NCI-H2029 treated with DMSO at 0.1 percent for 48 hours (cell line): ENCODE measurements at regions not wholly inside any gene's neighbourhood (a gene's known extent, or its start where the extent isn't known, plus 50 kb on each side); places are given as distances from the start of the nearest gene placed in this dataset.

Experiments used
- DNase-seq: peaks from one replicate; lab custom pipeline; 2025; lab: John Stamatoyannopoulos, UW

DNA sequence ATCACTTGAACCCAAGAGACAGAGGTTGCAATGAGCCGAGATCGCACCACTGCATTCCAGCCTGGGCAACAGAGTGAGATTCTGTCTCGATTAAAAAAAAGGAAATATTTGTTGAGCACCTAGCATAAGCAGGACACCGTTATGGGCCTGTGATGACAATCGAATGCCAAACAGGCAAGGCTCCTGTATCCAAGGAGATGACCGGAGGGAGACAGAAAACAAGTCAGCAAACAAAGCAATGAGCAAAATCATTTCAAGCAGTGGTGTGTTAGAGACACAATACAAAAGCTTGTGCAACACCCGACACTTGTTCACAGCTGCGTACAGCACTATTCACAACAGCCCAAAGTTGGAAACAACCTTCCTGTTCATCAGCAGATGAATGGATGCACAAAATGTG is 87.1 kb upstream of the CPEB4 start:
- DNase-seq, result no peak

DNA sequence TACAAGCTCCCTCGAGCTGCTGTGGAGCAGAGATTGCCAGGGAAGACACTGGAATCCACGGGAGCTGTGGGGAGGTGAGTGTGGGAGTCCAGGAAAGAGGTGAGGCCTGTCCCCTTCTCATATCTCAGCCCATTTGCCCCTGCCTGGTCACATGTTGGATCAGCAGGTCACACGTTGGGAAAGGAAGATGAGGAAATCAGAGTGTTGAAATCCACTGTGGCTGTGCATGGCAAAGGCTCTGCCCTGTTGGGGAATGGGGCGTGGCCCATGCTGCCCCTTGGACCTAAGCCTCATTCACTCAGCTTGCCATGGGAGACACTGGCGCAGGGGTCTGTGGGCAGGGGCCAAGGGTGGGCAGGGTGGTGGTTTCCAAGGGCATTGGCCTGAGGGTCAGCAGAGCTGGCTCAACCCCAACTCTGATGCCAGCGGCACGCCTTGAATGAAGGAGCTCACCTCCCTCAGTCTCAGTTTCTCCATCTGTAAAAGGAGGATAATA is 85.4 kb upstream of the CPEB4 start:
- no peak for DNase-seq

DNA sequence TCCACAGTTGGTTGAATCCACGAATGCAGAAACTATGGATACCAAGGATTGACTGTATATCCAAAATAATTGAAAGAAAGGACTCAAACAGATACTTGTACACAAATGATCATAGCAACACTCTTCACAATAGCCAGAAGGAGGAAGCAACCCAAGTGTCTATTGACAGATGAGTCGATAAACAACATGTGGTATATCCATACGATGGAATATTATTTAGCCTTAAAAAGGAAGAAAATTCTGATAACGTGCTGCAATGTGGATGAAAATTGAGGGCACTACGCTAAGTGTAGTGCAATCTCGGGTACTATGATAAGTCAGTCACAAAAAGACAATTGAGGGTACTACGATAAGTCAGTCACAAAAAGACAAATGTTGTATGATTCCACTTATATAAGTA is 83.6 kb upstream of the CPEB4 start:
- DNase-seq, result no peak

DNA sequence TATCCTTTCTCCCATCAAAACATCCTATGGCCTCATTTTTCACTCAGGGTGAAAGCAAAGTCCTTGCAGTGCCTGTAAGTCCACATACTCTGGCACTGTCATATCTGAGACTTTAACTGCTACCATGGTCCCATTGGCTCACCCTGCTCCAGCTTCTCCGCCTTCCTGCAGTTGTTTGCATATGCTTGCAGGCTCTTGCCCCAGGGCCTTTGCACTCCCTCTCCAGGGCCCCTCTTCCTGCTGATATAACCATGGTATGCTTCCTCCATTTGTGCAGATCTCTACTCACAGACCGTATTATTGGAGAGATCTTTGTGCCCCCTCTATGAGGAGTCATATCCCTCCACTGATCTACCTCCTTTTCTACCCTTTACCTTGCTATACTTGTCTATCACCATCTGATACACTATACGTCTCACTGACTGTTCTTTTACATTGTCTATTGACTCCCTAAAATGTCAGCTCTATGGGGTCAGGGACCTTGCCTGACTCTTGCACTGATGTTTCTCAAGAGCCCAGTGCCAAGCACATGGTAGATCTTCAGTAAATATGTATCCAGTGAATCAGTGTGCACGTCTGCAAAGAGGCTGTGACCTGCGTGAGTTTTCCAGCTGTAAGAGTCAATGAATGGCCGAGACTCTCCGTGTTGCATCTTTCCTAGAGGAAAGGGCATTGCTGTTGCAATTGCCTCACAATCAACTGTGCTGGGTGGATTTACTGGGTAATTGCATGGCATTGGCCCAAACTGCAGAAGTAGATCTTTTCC is 81.7 kb upstream of the CPEB4 start:
- DNase-seq, result no peak

DNA sequence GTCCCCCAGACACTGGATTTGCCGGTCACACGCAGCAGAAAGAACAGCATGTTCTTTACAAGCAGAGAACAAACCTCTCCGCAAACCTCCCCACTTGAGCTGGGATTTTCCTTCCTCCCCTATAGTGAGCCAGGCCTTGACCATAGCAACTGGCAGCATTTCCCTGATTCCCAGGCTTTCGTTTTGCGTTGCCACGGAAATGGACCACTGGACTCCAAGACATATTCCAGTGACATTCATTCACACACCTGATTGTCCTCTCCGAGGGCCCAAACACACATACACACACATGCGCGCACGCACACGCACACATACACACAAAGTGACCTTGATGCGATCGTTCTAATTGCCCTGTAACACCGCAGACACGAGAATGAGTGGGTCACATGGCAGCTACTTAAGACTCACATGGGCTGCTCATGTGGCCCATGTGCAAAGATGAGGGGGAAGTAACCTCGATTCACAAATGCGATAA is 80.9 kb upstream of the CPEB4 start:
- DNase-seq, result no peak

DNA sequence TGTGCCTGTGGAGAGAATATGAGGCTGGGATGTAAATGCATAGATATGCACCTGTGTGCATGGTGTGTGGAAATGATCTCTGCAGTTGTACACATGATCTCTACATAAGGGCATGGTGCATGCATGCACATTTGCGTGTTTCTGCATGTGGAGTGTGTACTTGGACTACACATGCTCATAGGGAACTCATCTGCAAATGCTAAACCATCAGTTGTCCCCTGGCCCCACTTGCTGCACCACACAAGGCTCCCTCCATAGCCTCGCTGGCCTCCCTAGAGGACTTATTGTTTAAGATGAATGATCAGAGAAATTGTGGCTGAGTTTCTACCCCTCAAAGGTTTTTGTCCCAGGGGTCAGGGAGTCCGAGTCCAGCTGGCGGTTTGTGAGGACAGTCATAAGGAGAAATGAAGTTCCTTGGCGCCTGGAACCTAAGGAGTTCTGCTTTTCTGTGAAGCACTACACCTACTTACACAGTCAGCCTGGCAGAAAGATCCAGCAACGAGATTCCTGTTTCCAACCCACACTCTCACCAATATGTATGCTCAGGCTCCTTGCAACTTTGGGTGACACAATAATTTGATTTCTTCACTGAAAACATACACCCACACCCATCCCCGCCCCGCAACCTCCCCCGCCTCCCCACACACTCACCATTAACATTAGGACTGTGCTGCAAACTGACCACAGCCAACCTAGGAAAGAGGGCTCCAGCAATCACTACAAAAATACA is 79.9 kb upstream of the CPEB4 start:
- no peak for DNase-seq

DNA sequence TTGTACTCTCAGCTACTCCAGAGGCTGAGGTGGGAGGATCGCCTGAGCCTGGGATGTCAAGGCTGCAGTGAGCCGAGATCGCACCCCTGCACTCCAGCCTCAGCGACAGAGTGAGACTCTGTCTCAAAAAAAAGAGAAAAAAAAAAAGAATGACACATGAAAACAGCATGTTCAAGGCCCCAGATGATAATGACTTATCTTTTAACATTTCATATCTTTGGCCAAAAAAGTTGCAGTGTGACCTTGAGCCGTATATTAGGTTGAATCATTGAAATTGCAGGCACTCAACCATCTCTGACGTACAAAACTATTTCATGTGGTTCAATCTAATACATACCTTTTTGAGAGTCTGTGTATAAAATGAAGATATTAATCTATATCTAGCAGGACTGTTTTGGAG is 79.1 kb upstream of the CPEB4 start:
- DNase-seq, result no peak

DNA sequence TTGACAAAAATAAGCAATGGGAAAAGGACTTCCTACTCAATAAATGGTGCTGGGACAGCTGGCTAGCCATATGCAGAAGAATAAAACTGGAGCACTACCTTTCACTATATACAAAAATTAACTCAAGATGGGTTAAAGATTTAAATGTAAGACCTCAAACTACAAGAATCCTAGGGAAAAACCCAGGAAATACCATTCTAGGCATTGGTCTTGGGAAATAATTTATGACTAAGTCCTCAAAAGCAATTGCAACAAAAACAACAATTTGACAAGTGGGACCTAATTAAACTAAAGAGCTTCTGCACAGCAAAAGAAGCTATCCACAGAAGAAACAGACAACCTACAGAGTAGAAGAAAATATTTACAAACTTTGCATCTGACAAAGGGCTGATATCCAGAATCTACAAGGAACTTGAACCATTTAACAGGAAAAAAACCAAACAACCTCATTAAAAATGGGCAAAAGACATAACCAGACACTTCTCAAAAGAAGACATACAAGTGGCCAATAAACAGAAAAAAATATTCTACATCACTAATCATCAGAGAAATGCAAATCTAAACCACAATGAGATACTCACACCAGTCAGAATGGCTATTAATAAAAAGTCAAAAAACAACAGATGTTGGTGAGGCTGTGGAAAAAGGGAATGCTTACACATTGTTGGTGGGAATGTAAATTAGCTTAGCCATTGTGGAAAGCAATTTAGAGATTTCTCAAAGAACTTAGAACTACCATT is 75.2 kb upstream of the CPEB4 start:
- no peak for DNase-seq

DNA sequence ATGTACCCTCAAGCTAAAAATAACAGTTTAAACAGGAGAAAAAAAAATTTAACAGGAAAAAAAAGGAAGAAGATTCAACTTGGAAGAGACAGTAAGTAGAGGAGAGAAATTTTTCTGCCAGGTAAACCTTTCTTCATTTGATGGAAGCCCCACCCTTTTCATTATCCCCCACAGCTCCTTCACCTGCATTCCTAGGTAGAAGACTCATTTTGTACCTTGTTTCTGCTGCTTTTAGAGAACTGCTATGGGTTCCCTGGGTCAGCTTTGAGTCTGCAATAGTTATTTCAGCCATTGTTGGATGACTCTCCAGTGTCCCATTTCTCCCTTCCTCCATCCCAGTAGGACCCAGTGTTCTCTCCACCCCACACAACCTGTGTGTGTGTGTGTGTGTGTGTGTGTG is 74.1 kb upstream of the CPEB4 start:
- no peak for DNase-seq

DNA sequence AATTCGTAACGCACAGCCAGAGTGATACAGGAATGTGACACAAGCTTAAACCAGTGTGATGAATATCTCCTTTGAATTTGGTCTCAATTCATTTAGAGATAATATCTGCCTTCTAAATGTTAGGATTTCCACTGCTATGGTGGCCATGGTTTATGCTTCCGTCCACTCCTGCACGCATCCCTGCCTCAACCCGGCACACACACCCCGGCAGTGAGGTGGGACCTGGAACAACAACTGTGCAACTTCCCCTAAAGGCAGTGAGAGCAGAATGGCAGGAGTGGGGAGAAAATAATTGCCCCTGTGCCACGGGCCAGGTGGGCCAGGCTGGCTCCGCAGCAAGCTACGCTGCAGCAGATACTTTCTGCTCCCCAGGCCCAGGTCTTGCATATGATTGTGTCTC is 72.6 kb upstream of the CPEB4 start:
- no peak for DNase-seq

DNA sequence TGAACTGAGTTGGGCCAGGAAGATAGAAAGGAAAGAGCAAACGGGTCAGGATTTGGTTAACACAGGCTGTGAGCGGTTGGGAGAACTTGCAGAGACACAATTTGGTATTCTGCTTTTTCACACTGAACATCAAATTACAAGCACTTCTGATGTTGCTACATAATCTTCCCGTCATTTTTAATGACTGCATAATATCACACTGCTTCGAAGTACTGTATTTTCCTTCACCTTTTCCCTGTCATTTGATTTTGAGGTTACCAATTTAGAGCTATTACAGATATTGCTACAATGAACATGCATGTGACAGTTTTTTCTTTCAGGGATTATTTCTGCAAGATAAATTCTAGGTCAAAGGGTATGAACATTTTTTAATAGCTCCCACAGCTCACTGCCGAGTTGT is 71.4 kb upstream of the CPEB4 start:
- no peak for DNase-seq

DNA sequence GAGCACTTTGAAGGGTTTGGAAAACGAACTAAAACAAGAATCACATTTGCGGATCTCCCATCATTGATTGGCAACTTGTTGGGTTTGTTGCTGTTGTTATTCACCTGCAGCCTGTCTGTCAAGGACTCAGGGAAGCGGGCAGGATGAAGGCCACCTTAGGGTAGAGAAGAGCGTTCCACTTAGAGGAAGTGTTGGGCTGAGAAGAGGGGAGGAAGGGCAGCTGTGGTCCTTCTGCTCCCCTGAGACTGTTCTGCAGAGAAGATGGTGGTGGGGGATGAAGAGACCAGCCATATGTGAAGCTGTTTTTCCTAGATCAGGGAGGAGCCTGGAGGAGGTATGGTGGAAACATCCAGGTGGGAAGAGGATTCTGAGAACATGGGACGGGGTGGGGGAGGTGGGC is 70.6 kb upstream of the CPEB4 start:
- DNase-seq, result no peak

DNA sequence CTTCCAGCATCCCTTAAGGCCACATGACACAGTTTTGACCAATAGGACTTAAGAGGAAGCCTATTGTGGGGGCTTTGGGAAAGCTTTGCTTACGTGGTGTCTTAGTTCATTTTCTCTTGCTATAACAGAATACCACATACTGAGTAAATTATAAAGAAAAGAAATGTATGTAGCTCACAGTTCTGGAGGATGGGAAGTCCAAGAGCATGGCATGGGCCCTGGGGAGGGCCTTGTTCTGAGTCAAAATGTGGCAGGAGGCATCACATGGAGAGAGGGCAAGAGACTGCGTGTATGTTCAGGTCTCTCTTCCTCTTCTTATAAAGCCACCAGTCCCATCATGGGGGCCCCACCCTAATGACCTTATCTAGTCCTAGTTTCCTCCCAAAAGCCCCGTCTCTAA is 68.6 kb upstream of the CPEB4 start:
- no peak for DNase-seq

DNA sequence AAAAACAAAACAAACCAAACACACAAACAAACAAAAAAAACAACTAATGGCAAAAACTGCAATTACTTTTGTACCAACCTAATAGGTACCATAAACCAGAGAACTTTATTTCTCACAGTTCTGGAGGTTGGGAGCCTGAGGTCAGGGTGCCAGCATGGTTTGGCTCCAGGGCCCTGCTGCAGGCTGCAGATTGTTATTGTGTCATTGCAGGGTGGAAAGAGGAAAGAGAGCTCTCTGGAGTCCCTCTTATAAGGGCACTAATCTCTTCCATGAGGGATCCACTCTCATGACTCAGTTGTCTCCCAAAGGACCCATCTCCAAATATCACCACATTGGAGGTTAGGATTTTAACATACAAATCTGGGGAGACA is 64.9 kb upstream of the CPEB4 start:
- DNase-seq, result no peak

DNA sequence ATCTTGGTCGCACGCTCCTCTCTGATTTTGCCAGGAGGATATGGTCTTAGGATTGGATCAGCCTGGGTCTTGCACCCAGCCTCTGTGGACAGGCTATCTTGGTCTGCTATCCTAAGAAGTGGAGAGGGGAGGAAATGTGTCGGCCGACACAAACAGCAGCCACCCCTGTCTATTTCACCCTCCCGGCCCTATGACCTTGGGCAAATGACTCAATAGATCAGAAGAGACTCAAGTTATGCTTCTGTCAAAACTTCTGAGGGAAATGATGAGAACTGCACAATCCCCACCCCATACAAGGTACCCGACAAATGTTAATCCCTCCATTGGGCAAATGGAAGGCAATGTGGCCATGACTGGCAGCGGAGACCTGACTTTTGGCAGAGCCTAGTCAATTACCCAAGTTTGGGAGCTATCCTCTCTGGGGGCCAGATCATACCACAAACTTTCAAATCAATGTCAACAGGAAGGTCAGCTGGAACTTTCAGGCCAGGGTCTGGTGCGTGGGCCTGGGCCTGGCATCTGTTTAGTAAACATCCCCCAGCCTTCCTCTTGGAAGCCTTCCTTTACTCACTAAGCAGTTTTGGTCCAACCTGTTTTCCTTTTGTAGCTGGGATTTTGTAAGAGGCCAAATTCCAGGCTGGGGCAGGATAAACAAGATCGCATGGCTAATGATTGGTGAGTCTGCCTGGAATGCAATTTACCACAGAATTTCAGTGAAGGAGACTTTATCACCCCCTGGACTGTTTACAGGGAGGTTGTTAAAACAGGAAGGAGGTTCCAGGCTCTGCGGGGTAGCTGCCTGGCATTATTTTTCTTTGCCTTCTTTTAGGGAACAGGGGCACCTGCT is 64.2 kb upstream of the CPEB4 start:
- no peak for DNase-seq

DNA sequence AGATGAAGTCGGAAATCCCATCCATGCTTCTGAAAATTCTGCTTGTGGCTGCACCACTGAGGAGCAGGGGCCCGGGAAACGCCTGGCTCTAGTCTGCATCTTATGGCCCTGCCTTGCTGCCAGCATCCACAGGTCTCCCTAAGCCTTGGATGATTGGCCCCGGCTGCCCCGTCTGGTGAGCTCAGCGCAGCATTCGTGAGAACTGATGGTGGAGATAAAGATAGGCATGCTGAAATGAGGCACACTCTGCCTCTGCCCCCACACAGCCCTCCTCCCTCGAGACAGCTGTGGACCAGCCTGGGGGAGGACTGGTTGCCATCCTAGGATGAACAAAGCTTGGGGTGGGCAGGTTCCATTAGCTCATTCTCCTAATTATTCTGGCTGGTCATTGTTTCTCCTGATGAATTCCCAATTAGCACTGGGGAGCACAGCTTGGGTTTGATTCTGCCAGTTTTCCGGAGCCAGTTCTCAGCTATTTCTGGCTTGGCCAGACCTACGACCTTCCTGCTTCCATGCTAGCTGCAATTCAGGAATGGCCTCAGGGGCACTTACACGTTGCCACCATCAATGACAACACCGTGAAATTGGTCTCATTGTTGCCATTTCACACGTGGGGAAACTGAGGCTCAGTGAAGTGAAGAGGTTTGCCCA is 62.8 kb upstream of the CPEB4 start:
- no peak for DNase-seq

DNA sequence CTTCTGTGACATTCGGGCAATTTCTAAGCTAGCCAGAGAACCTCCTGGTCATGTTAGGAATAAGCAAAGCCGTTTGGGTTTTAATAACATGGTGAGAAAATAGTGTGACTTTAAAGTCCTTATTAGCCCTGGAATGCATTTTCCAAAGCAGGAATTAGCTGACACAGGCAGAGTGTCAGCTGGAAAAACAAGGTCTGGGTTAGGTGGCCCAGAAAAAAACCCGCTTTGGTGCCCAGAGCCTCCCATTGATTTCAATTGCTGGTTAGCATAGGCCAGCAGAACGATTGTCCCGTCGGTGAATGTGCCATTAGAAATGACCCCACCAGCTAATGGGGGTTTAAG is 62.1 kb upstream of the CPEB4 start:
- no peak for DNase-seq

DNA sequence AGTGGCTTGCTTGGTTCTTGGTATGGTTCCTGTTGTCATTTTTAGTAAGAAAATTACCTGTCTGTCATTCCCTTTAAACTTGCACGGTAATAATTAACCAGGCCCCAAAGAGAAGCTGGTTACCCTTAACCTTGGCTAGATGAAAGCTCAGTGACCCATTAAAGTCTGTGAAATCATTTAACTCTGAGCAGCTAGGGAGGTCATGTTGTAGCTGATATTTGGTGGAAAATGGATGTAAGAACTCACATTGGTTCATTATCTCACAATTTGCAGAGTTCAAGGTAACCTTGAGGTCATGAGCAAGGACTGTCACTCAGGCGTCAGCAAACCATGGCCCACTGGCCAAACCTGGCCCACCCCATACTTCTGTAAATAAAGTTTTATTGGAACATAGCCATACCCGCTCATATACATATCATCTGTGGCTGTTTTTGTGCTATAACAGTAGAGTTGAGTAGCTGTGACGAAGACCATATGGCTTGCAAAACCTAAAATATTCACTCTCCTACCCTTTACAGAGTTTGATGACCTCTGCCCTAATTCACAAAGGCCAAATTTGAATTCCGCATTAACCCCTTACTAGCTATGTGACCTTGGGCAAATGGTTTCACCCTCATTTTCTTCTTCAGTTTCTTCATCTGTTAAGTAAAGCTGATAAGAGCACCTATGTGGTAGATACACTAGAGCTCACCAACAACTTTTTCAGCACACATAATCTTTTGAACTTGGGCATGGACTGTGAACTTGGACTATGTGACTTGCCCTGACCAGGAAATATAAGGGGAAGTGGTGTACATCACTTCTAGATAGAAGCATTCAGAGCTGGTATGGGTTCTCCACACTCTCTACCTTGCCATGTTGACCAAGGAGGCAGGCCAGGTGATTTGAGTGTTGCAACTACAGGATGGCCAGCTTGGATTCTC is 61.5 kb upstream of the CPEB4 start:
- no peak for DNase-seq

DNA sequence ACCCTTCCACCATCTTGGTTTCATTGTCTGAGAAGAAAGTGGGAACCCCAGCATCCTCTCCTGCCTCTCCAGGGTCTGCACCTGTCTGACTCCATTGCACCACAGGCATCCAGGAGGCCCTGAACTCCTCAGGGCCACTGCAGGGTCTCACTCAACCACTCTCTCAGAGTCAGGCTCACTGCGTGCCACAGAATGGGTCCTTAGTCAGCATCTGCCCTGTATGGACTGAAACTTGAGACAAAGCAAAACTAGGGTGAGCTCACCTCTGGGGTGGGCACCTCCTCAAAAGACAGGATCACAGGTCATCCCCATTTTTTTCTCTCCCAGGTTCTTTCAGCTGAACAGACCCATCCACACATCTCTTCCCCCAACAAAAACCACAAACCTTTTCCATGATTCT is 59.2 kb upstream of the CPEB4 start:
- DNase-seq, result no peak

DNA sequence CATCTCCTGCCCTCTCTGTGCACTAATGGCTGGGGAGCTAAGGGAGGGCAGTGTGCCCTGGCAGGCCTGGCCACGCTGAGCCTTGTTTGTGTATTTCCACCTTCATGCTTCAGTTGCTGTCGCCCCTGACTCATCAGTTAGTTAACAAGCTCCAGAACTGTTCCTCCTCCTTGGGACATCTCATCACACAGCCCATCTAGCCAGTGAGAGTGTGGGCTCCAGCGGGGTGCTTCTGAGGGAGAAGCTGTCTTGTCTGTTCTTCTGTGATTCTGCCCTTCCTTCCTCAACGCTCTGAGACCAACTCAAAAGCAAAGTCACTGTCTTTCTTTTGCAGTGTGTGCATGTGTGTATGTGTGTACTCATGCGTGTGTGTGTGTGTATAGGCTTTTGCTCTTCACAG is 58.3 kb upstream of the CPEB4 start:
- no peak for DNase-seq

DNA sequence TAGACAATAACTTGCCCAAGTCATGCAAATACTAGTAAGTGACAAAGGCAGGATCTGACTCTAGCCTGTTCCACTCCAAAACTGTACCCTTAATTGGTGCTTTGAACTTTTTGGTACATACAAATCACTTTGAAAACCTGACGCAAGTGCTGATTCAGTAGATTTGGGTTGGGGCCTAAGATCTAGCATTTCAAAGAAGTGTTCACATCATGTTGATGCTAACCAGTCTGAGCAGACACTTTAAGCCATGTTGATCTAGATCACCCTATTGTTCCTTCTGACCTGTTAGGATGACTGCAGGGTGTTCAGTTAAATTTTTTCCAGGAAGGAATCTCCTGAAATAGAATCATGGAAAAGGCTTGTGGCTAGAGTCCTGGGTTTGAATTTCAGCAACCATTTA is 57.7 kb upstream of the CPEB4 start:
- DNase-seq, result no peak
